Mucosa of stomach (tissue), 1 donor: ENCODE measurements at regions not wholly inside any gene's neighbourhood (a gene's known extent, or its start where the extent isn't known, plus 50 kb on each side); places are given as distances from the start of the nearest gene placed in this dataset.

Experiments used
- H3K27me3 ChIP-seq: one replicate; pipeline ENCODE4 v1.7.0; 2013; ENCODE audit warnings: mild to moderate bottlenecking, low read length; ENCODE audit not compliant: control insufficient read depth, insufficient read depth
- H3K36me3 ChIP-seq: one replicate; pipeline ENCODE4 v1.7.0; 2013; ENCODE audit warnings: low read length; ENCODE audit not compliant: control insufficient read depth, insufficient read depth
- H3K4me1 ChIP-seq: one replicate; pipeline ENCODE4 v1.7.0; 2013; ENCODE audit warnings: mild to moderate bottlenecking, low read length; ENCODE audit not compliant: control insufficient read depth, insufficient read depth
- H3K4me3 ChIP-seq: one replicate; pipeline ENCODE4 v1.7.0; 2013; ENCODE audit warnings: low read length
- H3K9ac ChIP-seq: one replicate; pipeline ENCODE4 v1.7.0; 2013; ENCODE audit warnings: mild to moderate bottlenecking, low read length, moderate library complexity
- H3K9me3 ChIP-seq: one replicate; pipeline ENCODE4 v1.7.0; 2013; ENCODE audit warnings: mild to moderate bottlenecking, low read length, moderate library complexity; ENCODE audit not compliant: control insufficient read depth
- donor health status: Pancreatic carcinoma.

GRCh38 chr3:80297720-80298119 lies 529.9 kb upstream of the ROBO1 start:
- Histone ChIP-seq H3K9ac (no peak overlapping the region), H3K4me1 (no peaks in the 10 kb centered on the region), H3K36me3 (no peaks in the 10 kb centered on the region), H3K4me3 (no peak overlapping the region), H3K27me3 (no peaks in the 10 kb centered on the region), H3K9me3 (no peaks in the 10 kb centered on the region)

DNA sequence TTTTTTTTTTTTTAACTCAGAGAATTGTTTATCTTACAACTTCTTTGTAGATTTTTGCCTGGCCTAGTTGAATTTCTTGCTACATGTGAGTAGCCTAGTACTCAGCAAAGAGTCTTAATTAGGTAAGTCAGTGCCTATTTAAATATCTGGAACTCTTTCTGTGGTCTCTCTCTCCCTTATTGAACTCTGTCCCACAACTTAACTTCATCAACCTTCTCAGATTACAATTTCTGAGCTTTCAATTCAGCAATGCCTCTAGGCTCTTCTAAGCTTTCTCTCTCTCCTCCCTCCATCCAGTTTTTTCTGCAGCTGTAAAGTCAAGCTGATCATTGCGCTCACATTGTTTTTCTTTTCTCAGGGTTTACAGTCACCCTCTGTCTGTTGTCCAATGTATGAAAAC lies 517.6 kb upstream of the ROBO1 start:
- Histone ChIP-seq H3K36me3 (no peaks in the 10 kb centered on the region), H3K27me3 (no peaks in the 10 kb centered on the region), H3K9ac (no peak overlapping the region), H3K9me3 (no peaks in the 10 kb centered on the region), H3K4me1 (no peaks in the 10 kb centered on the region), H3K4me3 (no peak overlapping the region)

DNA sequence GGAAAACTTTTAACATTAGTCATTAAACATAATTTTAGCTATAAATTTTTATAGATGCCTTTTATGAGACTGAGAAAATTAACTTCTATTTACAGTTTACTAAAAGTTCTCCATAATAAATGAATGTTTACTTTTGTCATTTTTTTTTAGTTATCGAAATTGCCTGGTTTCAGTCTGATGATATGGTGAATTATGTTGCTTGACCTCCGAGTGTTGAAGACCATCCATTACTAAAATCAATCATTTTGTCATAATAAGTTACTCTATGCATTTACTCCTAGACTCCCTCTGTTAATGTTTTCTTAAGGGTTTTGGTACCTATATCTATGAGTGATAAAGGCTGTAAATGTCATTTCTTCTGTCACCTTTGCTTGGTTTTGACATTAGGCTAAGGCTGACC lies 516.0 kb upstream of the ROBO1 start:
- Histone ChIP-seq H3K9me3 (no peaks in the 10 kb centered on the region), H3K4me3 (no peak overlapping the region), H3K27me3 (no peaks in the 10 kb centered on the region), H3K4me1 (no peaks in the 10 kb centered on the region), H3K36me3 (no peaks in the 10 kb centered on the region), H3K9ac (no peak overlapping the region)

DNA sequence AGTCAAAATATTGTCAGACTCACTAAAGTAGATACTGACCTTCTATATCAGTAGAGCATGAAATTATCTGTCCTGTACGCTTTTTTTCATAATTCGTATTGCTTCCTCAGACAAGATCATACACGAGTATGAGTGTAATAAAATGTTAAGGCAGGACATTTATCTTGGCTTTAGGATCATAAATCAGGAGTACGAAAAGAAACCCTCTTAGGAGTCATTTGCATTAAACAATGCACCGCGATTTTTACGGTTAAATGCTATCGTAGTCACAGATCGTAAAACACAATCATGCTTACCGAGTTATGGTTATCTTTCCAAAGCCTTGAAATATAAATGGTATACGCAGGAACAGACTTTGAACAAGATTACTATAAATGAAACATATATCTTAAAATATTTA lies 510.3 kb upstream of the ROBO1 start:
- H3K9ac ChIP-seq: no peak overlapping the region
- no peaks in the 10 kb centered on the region for H3K27me3 ChIP-seq
- H3K36me3 ChIP-seq: no peaks in the 10 kb centered on the region
- H3K9me3 ChIP-seq: no peaks in the 10 kb centered on the region
- no peaks in the 10 kb centered on the region for H3K4me1 ChIP-seq
- H3K4me3 ChIP-seq: no peak overlapping the region

- Histone ChIP-seq H3K27me3 (no peaks in the 10 kb centered on the region), H3K9ac (no peak overlapping the region), H3K4me3 (no peak overlapping the region), H3K4me1 (no peaks in the 10 kb centered on the region), H3K9me3 (no peaks in the 10 kb centered on the region), H3K36me3 (no peaks in the 10 kb centered on the region)
These were observed 507.3 kb upstream of the ROBO1 start for GRCh38 chr3:80275120-80275519.

DNA sequence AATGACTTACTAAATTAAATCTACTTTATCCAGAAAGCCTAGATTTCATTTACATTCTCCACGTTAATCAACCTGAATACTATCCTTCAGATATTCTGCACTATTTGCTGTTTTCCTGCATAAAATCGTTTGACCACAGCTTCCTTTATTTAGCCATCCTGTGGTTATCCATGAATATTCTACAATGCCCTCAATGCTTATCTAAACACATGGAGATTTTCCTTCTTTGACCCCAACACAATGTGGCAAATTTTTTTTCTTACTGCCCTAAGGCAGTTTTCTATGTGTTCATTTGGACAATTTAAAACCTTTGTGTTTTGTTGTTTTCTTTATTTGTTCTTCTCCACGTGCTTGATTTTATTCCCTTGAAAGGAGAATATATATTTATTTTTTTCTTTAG lies 495.5 kb upstream of the ROBO1 start:
- H3K36me3 ChIP-seq: no peaks in the 10 kb centered on the region
- no peak overlapping the region for H3K4me3 ChIP-seq
- H3K4me1 ChIP-seq: no peaks in the 10 kb centered on the region
- H3K27me3 ChIP-seq: no peaks in the 10 kb centered on the region
- H3K9me3 ChIP-seq: no peaks in the 10 kb centered on the region
- no peak overlapping the region for H3K9ac ChIP-seq

DNA sequence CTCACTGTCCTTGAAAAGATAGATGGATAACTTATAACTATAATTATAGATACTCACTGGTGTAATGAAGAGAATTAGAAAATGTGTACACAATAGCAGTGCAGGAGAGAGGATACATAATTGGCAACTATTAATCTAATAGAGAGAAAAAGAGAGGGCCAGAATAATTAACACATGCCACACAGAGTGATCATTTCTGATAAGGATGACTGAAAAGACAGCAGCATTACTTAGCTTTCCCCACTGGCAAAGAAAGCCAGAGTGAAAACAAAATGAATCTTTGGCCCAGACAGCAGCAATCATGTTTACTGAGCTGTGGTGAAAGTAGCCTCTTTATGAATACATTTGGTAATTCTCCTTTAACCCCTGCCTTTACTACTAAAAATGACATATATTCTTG lies 493.3 kb upstream of the ROBO1 start:
- no peak overlapping the region for H3K9ac ChIP-seq
- H3K9me3 ChIP-seq: no peaks in the 10 kb centered on the region
- no peaks in the 10 kb centered on the region for H3K4me1 ChIP-seq
- no peaks in the 10 kb centered on the region for H3K36me3 ChIP-seq
- no peak overlapping the region for H3K4me3 ChIP-seq
- H3K27me3 ChIP-seq: no peaks in the 10 kb centered on the region

GRCh38 chr3:80259736-80260135 lies 491.9 kb upstream of the ROBO1 start:
- H3K27me3 ChIP-seq: no peaks in the 10 kb centered on the region
- H3K4me3 ChIP-seq: no peak overlapping the region
- H3K36me3 ChIP-seq: no peaks in the 10 kb centered on the region
- no peaks in the 10 kb centered on the region for H3K4me1 ChIP-seq
- H3K9me3 ChIP-seq: no peaks in the 10 kb centered on the region
- no peak overlapping the region for H3K9ac ChIP-seq

- no peak overlapping the region for H3K4me3 ChIP-seq
- H3K27me3 ChIP-seq: no peaks in the 10 kb centered on the region
- H3K9me3 ChIP-seq: no peaks in the 10 kb centered on the region
- no peaks in the 10 kb centered on the region for H3K36me3 ChIP-seq
- H3K4me1 ChIP-seq: no peaks in the 10 kb centered on the region
- no peak overlapping the region for H3K9ac ChIP-seq
These were observed 484.3 kb upstream of the ROBO1 start for GRCh38 chr3:80252113-80252512.

DNA sequence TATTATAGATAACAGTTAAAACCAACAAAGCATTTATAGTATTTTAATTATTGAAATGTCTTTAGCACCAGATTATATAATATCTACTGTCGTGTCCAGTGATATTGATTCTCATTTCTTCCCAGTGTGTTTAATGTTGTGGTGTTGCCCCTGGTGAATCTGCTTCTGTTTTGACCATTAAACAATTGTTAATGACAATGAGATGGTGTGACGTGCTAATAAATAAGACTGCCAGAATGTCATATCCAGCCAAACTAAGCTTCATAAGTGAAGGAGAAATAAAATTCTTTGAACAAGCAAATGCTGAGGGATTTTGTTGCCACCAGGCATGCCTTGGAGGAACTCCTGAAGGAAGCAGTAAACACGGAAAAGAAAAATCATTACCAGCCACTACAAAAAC lies 480.0 kb upstream of the ROBO1 start:
- Histone ChIP-seq H3K4me3 (no peak overlapping the region), H3K36me3 (no peaks in the 10 kb centered on the region), H3K9me3 (no peaks in the 10 kb centered on the region), H3K9ac (no peak overlapping the region), H3K4me1 (no peaks in the 10 kb centered on the region), H3K27me3 (no peaks in the 10 kb centered on the region)

DNA sequence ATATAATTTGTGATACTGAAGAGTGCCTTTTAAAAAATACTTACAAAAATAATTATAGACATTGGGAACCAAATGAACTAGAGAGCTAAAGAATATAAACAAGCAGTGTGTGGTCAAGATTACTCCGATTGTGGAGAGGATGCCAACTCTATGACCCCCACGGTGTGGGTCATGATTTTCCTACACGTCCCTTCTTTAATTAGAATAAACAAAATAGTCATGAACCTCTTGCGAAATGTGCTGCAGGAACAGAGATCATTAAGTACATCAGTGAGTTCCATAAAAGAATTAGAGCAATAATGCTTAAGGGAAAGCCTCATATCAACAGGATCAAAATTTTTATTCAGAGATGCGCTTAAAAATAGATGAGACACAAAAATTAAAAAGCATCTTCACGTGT lies 476.6 kb upstream of the ROBO1 start:
- Histone ChIP-seq H3K36me3 (no peaks in the 10 kb centered on the region), H3K27me3 (no peaks in the 10 kb centered on the region), H3K9ac (no peak overlapping the region), H3K4me3 (no peak overlapping the region), H3K4me1 (no peaks in the 10 kb centered on the region), H3K9me3 (no peaks in the 10 kb centered on the region)

DNA sequence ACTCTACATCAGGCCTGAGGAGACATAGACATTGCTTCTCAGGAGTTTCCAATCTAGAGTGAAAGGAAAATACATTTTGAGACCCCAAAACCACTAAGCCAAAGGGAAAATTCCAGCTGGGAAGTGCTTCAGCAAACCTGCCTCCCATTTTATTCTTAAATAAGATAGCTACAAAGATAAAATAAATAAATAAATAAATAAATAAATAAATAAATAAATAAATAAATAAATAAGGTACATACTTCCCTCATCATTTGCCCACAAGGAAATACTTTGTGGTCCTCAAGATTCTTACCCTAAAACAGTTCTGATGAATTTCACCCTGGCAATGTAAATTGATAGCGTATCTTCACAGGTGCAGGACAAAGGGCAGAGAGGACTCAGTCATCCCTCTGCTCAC lies 474.0 kb upstream of the ROBO1 start:
- Histone ChIP-seq H3K9ac (no peak overlapping the region), H3K36me3 (no peaks in the 10 kb centered on the region), H3K27me3 (no peaks in the 10 kb centered on the region), H3K4me3 (no peak overlapping the region), H3K9me3 (no peaks in the 10 kb centered on the region), H3K4me1 (no peaks in the 10 kb centered on the region)

DNA sequence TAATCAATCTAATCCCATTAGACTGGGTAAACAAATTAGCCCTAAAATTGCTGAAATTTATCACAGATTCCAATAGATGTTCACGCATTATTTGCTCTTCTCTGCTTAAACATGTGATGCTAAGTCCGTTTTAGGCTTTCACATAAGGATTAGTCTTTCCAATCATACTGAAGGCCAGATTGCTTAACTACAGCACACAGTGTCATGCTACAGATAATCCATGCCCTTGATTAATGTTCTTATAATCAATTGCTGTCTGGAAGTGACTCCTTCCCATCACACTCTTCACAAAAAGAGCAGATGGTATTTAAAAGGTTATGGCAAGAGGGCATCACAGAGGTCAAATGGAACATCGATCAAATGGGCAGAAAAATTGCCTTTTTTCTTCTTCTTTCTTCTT lies 471.5 kb upstream of the ROBO1 start:
- Histone ChIP-seq H3K4me1 (no peaks in the 10 kb centered on the region), H3K27me3 (no peaks in the 10 kb centered on the region), H3K9me3 (no peaks in the 10 kb centered on the region), H3K36me3 (no peaks in the 10 kb centered on the region), H3K4me3 (no peak overlapping the region), H3K9ac (no peak overlapping the region)
